Dermis blood vessel endothelial cell (primary cell): ENCODE measurements at regions not wholly inside any gene's neighbourhood (a gene's known extent, or its start where the extent isn't known, plus 50 kb on each side); places are given as distances from the start of the nearest gene placed in this dataset.

Experiments
- DNase-seq: peaks from one replicate; pipeline ENCODE4 v3.0.0; 2010

GRCh38 chr12:42853370-42854140 is 264.0 kb upstream of the PRICKLE1 start:
- DNase-seq, result no peak

GRCh38 chr12:42846782-42847181 is 257.2 kb upstream of the PRICKLE1 start:
- no peak for DNase-seq

- no peak for DNase-seq
Observed at GRCh38 chr12:42834062-42834461, 244.5 kb upstream of the PRICKLE1 start.

GRCh38 chr12:42828836-42829235 is 239.3 kb upstream of the PRICKLE1 start:
- DNase-seq, result no peak

- DNase-seq, result no peak
Observed at GRCh38 chr12:42824327-42824726, 234.8 kb upstream of the PRICKLE1 start.

GRCh38 chr12:42823679-42824078 is 234.1 kb upstream of the PRICKLE1 start:
- no peak for DNase-seq

GRCh38 chr12:42819846-42820245 is 230.3 kb upstream of the PRICKLE1 start:
- no peak for DNase-seq

GRCh38 chr12:42815068-42815467 is 225.5 kb upstream of the PRICKLE1 start:
- DNase-seq, result no peak

- DNase-seq, result no peak
Observed at GRCh38 chr12:42812871-42813270, 223.3 kb upstream of the PRICKLE1 start.

GRCh38 chr12:42812086-42812485 is 222.5 kb upstream of the PRICKLE1 start:
- DNase-seq, result no peak

- DNase-seq, result no peak
Observed at GRCh38 chr12:42810006-42810405, 220.5 kb upstream of the PRICKLE1 start.

GRCh38 chr12:42809226-42809625 is 219.7 kb upstream of the PRICKLE1 start:
- DNase-seq, result no peak

- DNase-seq, result no peak
Observed at GRCh38 chr12:42807766-42808165, 218.2 kb upstream of the PRICKLE1 start.

GRCh38 chr12:42807251-42807650 is 217.7 kb upstream of the PRICKLE1 start:
- DNase-seq, result no peak

- no peak for DNase-seq
Observed at GRCh38 chr12:42804928-42805327, 215.4 kb upstream of the PRICKLE1 start.

- no peak for DNase-seq
Observed at GRCh38 chr12:42802785-42803189, 213.2 kb upstream of the PRICKLE1 start.

GRCh38 chr12:42801271-42801670 is 211.7 kb upstream of the PRICKLE1 start:
- no peak for DNase-seq

- no peak for DNase-seq
Observed at GRCh38 chr12:42799966-42800365, 210.4 kb upstream of the PRICKLE1 start.

- no peak for DNase-seq
Observed at GRCh38 chr12:42798811-42799438, 209.4 kb upstream of the PRICKLE1 start.

- DNase-seq, result no peak
Observed at GRCh38 chr12:42794806-42795205, 205.3 kb upstream of the PRICKLE1 start.

GRCh38 chr12:42793166-42793565 is 203.6 kb upstream of the PRICKLE1 start:
- no peak for DNase-seq

GRCh38 chr12:42792265-42792664 is 202.7 kb upstream of the PRICKLE1 start:
- no peak for DNase-seq

GRCh38 chr12:42791399-42791798 is 201.9 kb upstream of the PRICKLE1 start:
- no peak for DNase-seq

- peak; percentile 74 for DNase-seq
Observed at GRCh38 chr12:42790761-42791151, 201.2 kb upstream of the PRICKLE1 start.
